HCT116 (cell line): ENCODE measurements at regions not wholly inside any gene's neighbourhood (a gene's known extent, or its start where the extent isn't known, plus 50 kb on each side); places are given as distances from the start of the nearest gene placed in this dataset.

Experiments used
- ATAC-seq: fragments of 200-7000 bp; cut with Tn5 transposase; 2 replicates; pipeline ENCODE4 v1.9.1; 2020; ENCODE audit warnings: mild to moderate bottlenecking, moderate library complexity
- BruUV-seq: library from RNA; stranded (reverse); fragments of 400-500 nt; replicated peaks from 2 replicates; lab custom pipeline; 2021; lab: Mats Ljungman, UMichigan
- CTCF ChIA-PET: fragments of 300-600 bp; sonication (Branson Sonifier 250); formaldehyde crosslinking; loops from one replicate; lab custom pipeline; 2021; ENCODE audit warnings: antibody characterized with exemption; lab: Charles Lee
- POLR2A ChIA-PET: fragments of 300-600, 350-600 bp; sonication (Branson Sonifier 250); formaldehyde crosslinking; loops from one replicate; lab custom pipeline; 2021; ENCODE audit warnings: antibody characterized with exemption; lab: Charles Lee
- RAD21 ChIA-PET, 2 experiments: fragments of 300-600 bp; sonication (Branson Sonifier 250); formaldehyde crosslinking; loops; one replicate each; lab custom pipeline; 2023; ENCODE audit warnings: low total read pairs in 2 of 2; ENCODE audit not compliant: uncharacterized antibody in 2 of 2, unreplicated experiment in 2 of 2, low non-redundant PET in 1 of 2; lab: Charles Lee
- DNase-seq: peaks from one replicate; pipeline ENCODE4 v3.0.0-alpha.2; 2010; ENCODE audit warnings: low read depth, low spot score
- H2AFZ ChIP-seq: fragments of 200-600 bp; shearing (Covaris generic), sonication (generic); 2 replicates; pipeline ENCODE4 v1.6.1; 2017; ENCODE audit warnings: low read depth, mixed run types, mixed read lengths, antibody characterized with exemption, low read length; ENCODE audit not compliant: poor library complexity, severe bottlenecking
- H3K27ac ChIP-seq: 2 replicates; pipeline ENCODE4 v1.5.1; 2012; ENCODE audit warnings: low read depth, low read length
- H3K27me3 ChIP-seq: fragments of 200-600 bp; sonication (generic); 2 replicates; pipeline ENCODE4 v1.6.1; 2016; ENCODE audit warnings: mixed run types, low read length, mixed read lengths; ENCODE audit not compliant: insufficient read depth
- H3K36me3 ChIP-seq, 2 experiments: fragments of 200-500 bp in 1 of 2; fragments of 200-600 bp in 1 of 2; sonication (Bioruptor generic) in 1 of 2; sonication (generic) in 1 of 2; 2 replicates each; pipeline versions ENCODE4 v1.5.1 to v1.6.1; 2014 to 2016; ENCODE audit warnings: low read length in 2 of 2, inconsistent platforms in 1 of 2, mixed read lengths in 1 of 2, mixed run types in 1 of 2; ENCODE audit not compliant: insufficient read depth in 2 of 2, control insufficient read depth in 1 of 2
- H3K4me1 ChIP-seq, 2 experiments: fragments of 200-600 bp in 1 of 2; sonication (generic) in 1 of 2; 2 replicates each; pipeline versions ENCODE4 v1.5.1 to v1.6.1; 2012 to 2017; ENCODE audit warnings: low read length in 2 of 2, inconsistent platforms in 1 of 2, mild to moderate bottlenecking in 1 of 2, mixed read lengths in 1 of 2, mixed run types in 1 of 2, moderate library complexity in 1 of 2; ENCODE audit not compliant: insufficient read depth in 2 of 2, control insufficient read depth in 1 of 2
- H3K4me2 ChIP-seq: fragments of 200-600 bp; sonication (generic); 2 replicates; pipeline ENCODE4 v1.6.1; 2017; ENCODE audit warnings: mixed run types, low read length, mixed read lengths
- H3K4me3 ChIP-seq, 2 experiments: fragments of 200-600 bp in 1 of 2; sonication (generic) in 1 of 2; replicated peaks in 1 of 2; 2 replicates each; pipeline ENCODE4 v1.5.1; 2011 to 2016; ENCODE audit warnings: low read length in 2 of 2, control low read depth in 1 of 2, low read depth in 1 of 2, mild to moderate bottlenecking in 1 of 2, mixed read lengths in 1 of 2, mixed run types in 1 of 2
- H3K79me2 ChIP-seq: fragments of 200-600 bp; sonication (generic); 2 replicates; pipeline ENCODE4 v1.6.1; 2017; ENCODE audit warnings: mild to moderate bottlenecking, mixed run types, low read length, moderate library complexity, mixed read lengths; ENCODE audit not compliant: insufficient read depth
- H3K9ac ChIP-seq: fragments of 200-600 bp; sonication (generic); 2 replicates; pipeline ENCODE4 v1.6.1; 2016; ENCODE audit warnings: low read length, mixed read lengths
- H3K9me2 ChIP-seq: fragments of 200-600 bp; sonication (generic), shearing (Covaris generic); 2 replicates; pipeline ENCODE4 v1.6.1; 2017; ENCODE audit warnings: mixed run types, mild to moderate bottlenecking, moderate library complexity; ENCODE audit not compliant: insufficient read depth
- H3K9me3 ChIP-seq, 2 experiments: fragments of 200-500 bp in 1 of 2; fragments of 200-600 bp in 1 of 2; sonication (Bioruptor generic) in 1 of 2; sonication (generic) in 1 of 2; 2 replicates each; pipeline ENCODE4 v1.6.1; 2014 to 2017; ENCODE audit warnings: low read length in 2 of 2, mixed read lengths in 2 of 2, inconsistent platforms in 1 of 2, low read depth in 1 of 2, mild to moderate bottlenecking in 1 of 2, mixed run types in 1 of 2, moderate library complexity in 1 of 2; ENCODE audit not compliant: control insufficient read depth in 1 of 2, insufficient read depth in 1 of 2
- H4K20me1 ChIP-seq: fragments of 200-600 bp; sonication (generic), shearing (Covaris generic); 2 replicates; pipeline ENCODE4 v1.6.1; 2017; ENCODE audit warnings: mixed run types, mild to moderate bottlenecking, moderate library complexity; ENCODE audit not compliant: insufficient read depth
- ATF3 ChIP-seq: IDR thresholded peaks from 2 replicates; pipeline ENCODE4 v1.6.1; 2012
- CBX3 ChIP-seq: IDR thresholded peaks from 2 replicates; pipeline ENCODE4 v1.6.1; 2012; ENCODE audit warnings: low read depth
- CTCF ChIP-seq, 3 experiments: fragments of 200-600 bp in 1 of 3; sonication (generic) in 1 of 3; IDR thresholded peaks in 2 of 3; conservative IDR thresholded peaks in 1 of 3; 2 replicates each; pipeline ENCODE4 v1.5.1; 2012 to 2017; ENCODE audit warnings: low read depth in 2 of 3, low read length in 2 of 3, antibody characterized with exemption in 1 of 3, borderline replicate concordance in 1 of 3, control low read depth in 1 of 3, mild to moderate bottlenecking in 1 of 3, mixed read lengths in 1 of 3, mixed run types in 1 of 3, moderate library complexity in 1 of 3; ENCODE audit not compliant: insufficient read depth in 1 of 3
- EGR1 ChIP-seq: IDR thresholded peaks from 2 replicates; pipeline ENCODE4 v1.6.1; 2012; ENCODE audit warnings: low read depth
- ELF1 ChIP-seq: IDR thresholded peaks from 2 replicates; pipeline ENCODE4 v1.6.1; 2012; ENCODE audit warnings: low read depth, borderline replicate concordance
- EZH2phosphoT487 ChIP-seq: fragments of 200-600 bp; IDR thresholded peaks from 2 replicates; pipeline ENCODE4 v1.6.1; 2018; ENCODE audit warnings: antibody characterized with exemption, borderline replicate concordance
- FOSL1 ChIP-seq: IDR thresholded peaks from 2 replicates; pipeline ENCODE4 v1.6.1; 2012; ENCODE audit warnings: low read depth
- JUND ChIP-seq: IDR thresholded peaks from 2 replicates; pipeline ENCODE4 v1.6.1; 2012
- MAX ChIP-seq: IDR thresholded peaks from 2 replicates; pipeline ENCODE4 v1.6.1; 2012
- POLR2A ChIP-seq: IDR thresholded peaks from 2 replicates; pipeline ENCODE4 v1.7.0; 2011; ENCODE audit warnings: borderline replicate concordance; ENCODE audit not compliant: insufficient read depth, insufficient read length; ENCODE audit errors: extremely low read depth
- POLR2AphosphoS5 ChIP-seq: IDR thresholded peaks from 2 replicates; pipeline ENCODE4 v1.6.1; 2011; ENCODE audit warnings: mild to moderate bottlenecking, low read depth, low read length, moderate library complexity
- REST ChIP-seq: IDR thresholded peaks from 2 replicates; pipeline ENCODE4 v1.6.1; 2012; ENCODE audit warnings: low read depth
- ZBTB33 ChIP-seq: IDR thresholded peaks from 2 replicates; pipeline ENCODE4 v1.6.1; 2011; ENCODE audit warnings: mild to moderate bottlenecking, low read length, moderate library complexity; ENCODE audit not compliant: insufficient replicate concordance; ENCODE audit errors: extremely low read depth
- ZFX ChIP-seq: fragments of 450-650 bp; IDR thresholded peaks from 2 replicates; pipeline ENCODE4 v1.6.1; 2017
- ZNF274 ChIP-seq: fragments of 200-500 bp; sonication (Bioruptor generic); IDR thresholded peaks from 2 replicates; pipeline ENCODE4 v1.6.1; 2014; ENCODE audit warnings: mild to moderate bottlenecking, low read depth, low read length, inconsistent platforms
- intact Hi-C: fragments of 100-400 bp; cut with micrococcal nuclease; formaldehyde crosslinking; loops from 2 replicates; pipeline ENCODE4 v1.10.0; 2022

GRCh38 chr2:44087714-44088092 lies 81.0 kb upstream of the PPM1B start:
- H3K27me3 ChIP-seq = no peaks in the 10 kb centered on the region
- intact Hi-C loops = loop anchor here (1.0 to 5.0 kb wide), 2 partner anchors 204 to 255 kb away; no protein-coding TSS in a partner anchor
- no peaks in the 10 kb centered on the region for H3K79me2 ChIP-seq
- peaks cover 7 to 21% of the 10 kb centered on the region in 2 experiments; a peak in 3 of 4 replicates for H3K4me1 ChIP-seq
- POLR2A ChIA-PET = no interaction called here
- H2AFZ ChIP-seq = peak overlapping the region; percentile 96
- no TSS peak for BruUV-seq
- H3K4me2 ChIP-seq = peak overlapping the region; percentile 56
- TF ChIP-seq POLR2AphosphoS5 (no peak), JUND (no peak), ZFX (no peak), POLR2A (no peak), EGR1 (no peak), ZNF274 (no peak), CTCF (IDR thresholded peaks at IDR 0.05 in 2 of 3, conservative IDR thresholded peaks at IDR 0.05 in 1 of 3; ENCODE audit: borderline replicate concordance in 1 of 3, insufficient read depth in 1 of 3, low read depth in 2 of 3, low read length in 2 of 3) (no peak), ELF1 (no peak), EZH2phosphoT487 (no peak), ATF3 (no peak), CBX3 (no peak), REST (no peak), ZBTB33 (no peak), MAX (no peak), FOSL1 (no peak)
- no peaks in the 10 kb centered on the region for H4K20me1 ChIP-seq
- peak overlapping the region in 1 of 2 experiments; percentile 31; a peak in 1 of 4 replicates for H3K4me3 ChIP-seq
- no peaks in the 10 kb centered on the region for H3K36me3 ChIP-seq
- H3K9me2 ChIP-seq = no peaks in the 10 kb centered on the region
- 0 out of 2 replicates have a peak overlapping the region, but pooled peaks have one; percentile 15 for H3K9ac ChIP-seq
- RAD21 ChIA-PET = no interaction called here
- H3K9me3 ChIP-seq = no peaks in the 10 kb centered on the region
- H3K27ac ChIP-seq = no peak overlapping the region
- CTCF ChIA-PET = interaction anchor here (0.9 kb wide), 1 partner anchor 305 kb away, joined by 3 read pairs; no protein-coding TSS in a partner anchor
- ATAC-seq (no peak; the same call in 1 of the 2 replicates), DNase-seq (no peak)
